ENCODE measurements at regions not wholly inside any gene's neighbourhood (a gene's known extent, or its start where the extent isn't known, plus 50 kb on each side); places are given as distances from the start of the nearest gene placed in this dataset.

DNA sequence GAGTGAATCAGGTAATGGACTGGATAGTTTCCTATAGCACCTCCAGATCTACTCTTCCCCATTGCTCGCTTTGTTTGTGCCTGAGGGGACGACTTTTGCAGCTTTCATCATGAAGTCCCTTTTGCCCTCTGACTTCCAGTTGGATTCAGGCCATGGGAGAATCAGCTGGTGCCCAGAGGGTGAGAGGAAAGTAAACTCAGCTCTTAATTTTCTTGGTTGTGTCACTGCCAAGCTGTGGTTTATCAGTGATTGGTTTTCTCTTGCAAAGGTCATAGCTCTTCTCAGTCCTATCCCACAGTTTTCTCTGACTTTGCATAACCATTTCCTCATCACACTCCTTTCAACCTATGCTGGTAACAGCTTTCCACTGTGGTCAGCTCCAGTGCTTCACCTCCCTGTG lies 200.1 kb downstream of the KCNJ2 start:
- no peak overlapping the region for H3K27ac ChIP-seq
- no peaks in the 10 kb centered on the region for H3K36me3 ChIP-seq
- H3K4me3 ChIP-seq: no peak overlapping the region
- WGBS: 89% methylated on average over 2 of the region's 2 CpGs
- no peak for DNase-seq (ENCODE audit: low spot score in 2 of 2)
- TF ChIP-seq POLR2AphosphoS5 (IDR thresholded peaks at IDR 0.05) (no peak), EP300 (IDR thresholded peaks at IDR 0.05) (no peak), POLR2A (IDR thresholded peaks at IDR 0.05) (no peak)
- TF ChIP-seq, protein P1, sequence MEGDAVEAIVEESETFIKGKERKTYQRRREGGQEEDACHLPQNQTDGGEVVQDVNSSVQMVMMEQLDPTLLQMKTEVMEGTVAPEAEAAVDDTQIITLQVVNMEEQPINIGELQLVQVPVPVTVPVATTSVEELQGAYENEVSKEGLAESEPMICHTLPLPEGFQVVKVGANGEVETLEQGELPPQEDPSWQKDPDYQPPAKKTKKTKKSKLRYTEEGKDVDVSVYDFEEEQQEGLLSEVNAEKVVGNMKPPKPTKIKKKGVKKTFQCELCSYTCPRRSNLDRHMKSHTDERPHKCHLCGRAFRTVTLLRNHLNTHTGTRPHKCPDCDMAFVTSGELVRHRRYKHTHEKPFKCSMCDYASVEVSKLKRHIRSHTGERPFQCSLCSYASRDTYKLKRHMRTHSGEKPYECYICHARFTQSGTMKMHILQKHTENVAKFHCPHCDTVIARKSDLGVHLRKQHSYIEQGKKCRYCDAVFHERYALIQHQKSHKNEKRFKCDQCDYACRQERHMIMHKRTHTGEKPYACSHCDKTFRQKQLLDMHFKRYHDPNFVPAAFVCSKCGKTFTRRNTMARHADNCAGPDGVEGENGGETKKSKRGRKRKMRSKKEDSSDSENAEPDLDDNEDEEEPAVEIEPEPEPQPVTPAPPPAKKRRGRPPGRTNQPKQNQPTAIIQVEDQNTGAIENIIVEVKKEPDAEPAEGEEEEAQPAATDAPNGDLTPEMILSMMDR (IDR thresholded peaks at IDR 0.05): no peak
- no peaks in the 10 kb centered on the region for H3K27me3 ChIP-seq
- H3K4me1 ChIP-seq: no peaks in the 10 kb centered on the region
- H3K9me3 ChIP-seq: no peaks in the 10 kb centered on the region

DNA sequence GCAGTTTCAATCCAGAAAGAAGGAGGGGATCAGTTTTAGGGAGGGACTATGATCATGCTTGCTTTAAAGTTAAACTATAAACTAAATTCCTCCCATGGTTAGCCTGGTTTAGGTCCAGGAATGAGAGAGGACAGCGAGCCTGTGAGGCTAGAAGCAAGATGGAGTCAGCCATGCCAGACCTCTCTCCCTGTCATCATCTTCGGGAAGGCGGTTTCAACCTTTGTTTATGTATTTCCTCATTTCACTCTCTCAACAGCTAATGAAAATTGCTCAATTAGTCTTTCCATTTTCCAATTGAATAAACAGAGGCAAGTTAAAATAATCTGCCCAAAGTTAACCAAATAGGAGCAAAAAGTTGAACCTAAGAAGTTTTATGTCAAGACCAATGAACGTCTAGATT lies 201.5 kb downstream of the KCNJ2 start:
- no peaks in the 10 kb centered on the region for H3K4me1 ChIP-seq
- DNase-seq (ENCODE audit: low spot score in 2 of 2): no peak
- H3K27ac ChIP-seq: no peak overlapping the region
- no peaks in the 10 kb centered on the region for H3K27me3 ChIP-seq
- TF ChIP-seq, protein P1 (IDR thresholded peaks at IDR 0.05): no peak
- TF ChIP-seq POLR2A (IDR thresholded peaks at IDR 0.05) (no peak), EP300 (IDR thresholded peaks at IDR 0.05) (no peak), POLR2AphosphoS5 (IDR thresholded peaks at IDR 0.05) (no peak)
- H3K9me3 ChIP-seq: no peaks in the 10 kb centered on the region
- 82% methylated on average over 4 of the region's 4 CpGs for WGBS
- no peaks in the 10 kb centered on the region for H3K36me3 ChIP-seq
- H3K4me3 ChIP-seq: no peak overlapping the region

DNA sequence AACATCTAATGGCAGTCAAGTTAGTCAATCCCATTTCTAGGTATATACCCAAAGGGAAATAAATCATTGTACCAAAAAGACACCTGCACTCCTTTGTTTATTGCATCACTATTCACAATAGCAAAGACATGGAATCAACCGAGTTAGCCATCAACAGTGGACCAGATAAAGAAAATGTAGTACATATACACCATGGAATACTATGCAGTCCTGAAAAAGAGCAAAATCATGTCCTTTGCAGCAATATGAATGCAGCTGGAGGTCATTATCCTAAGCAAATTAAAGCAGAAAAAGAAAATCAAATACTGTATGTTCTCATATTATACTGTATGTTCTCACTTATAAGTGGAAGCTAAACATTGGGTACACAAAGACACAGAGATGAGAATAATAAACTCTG lies 204.0 kb downstream of the KCNJ2 start:
- no peaks in the 10 kb centered on the region for H3K27me3 ChIP-seq
- no peak overlapping the region for H3K4me3 ChIP-seq
- TF ChIP-seq, protein P1 (IDR thresholded peaks at IDR 0.05): no peak
- no peak for TF ChIP-seq EP300 (IDR thresholded peaks at IDR 0.05)
- TF ChIP-seq POLR2AphosphoS5 (IDR thresholded peaks at IDR 0.05): no peak
- TF ChIP-seq POLR2A (IDR thresholded peaks at IDR 0.05): no peak
- H3K36me3 ChIP-seq: no peaks in the 10 kb centered on the region
- no peak for DNase-seq (ENCODE audit: low spot score in 2 of 2)
- WGBS: 79% methylated on average over 1 of the region's 1 CpG
- H3K27ac ChIP-seq: no peak overlapping the region
- no peaks in the 10 kb centered on the region for H3K9me3 ChIP-seq
- H3K4me1 ChIP-seq: no peaks in the 10 kb centered on the region

DNA sequence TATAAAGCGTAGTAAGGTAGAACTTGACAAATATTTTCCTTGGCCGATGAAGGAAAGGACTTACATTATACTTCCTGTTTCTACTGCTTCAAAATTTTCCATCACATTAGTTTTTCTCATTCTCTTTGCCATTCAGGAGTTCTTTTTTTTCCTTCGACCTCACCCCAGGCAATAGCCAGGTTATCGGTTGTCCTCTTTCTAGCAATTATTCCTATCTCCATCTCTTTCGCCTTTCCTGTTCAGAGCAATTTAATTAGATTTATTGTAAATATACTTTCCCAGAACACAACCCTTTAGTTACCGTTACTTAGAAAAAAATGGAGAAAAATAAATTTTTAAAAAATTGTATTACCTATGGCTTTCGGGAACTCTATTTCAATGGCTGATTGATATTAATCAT lies 205.2 kb downstream of the KCNJ2 start:
- Histone ChIP-seq H3K4me1 (no peaks in the 10 kb centered on the region), H3K4me3 (no peak overlapping the region), H3K27me3 (no peaks in the 10 kb centered on the region), H3K27ac (no peak overlapping the region), H3K9me3 (no peaks in the 10 kb centered on the region), H3K36me3 (no peaks in the 10 kb centered on the region)
- WGBS: 68% methylated on average over 7 of the region's 7 CpGs
- no peak for DNase-seq (ENCODE audit: low spot score in 2 of 2)
- TF ChIP-seq POLR2AphosphoS5 (IDR thresholded peaks at IDR 0.05) (no peak), POLR2A (IDR thresholded peaks at IDR 0.05) (no peak), EP300 (IDR thresholded peaks at IDR 0.05) (no peak)
- TF ChIP-seq, protein P1 (IDR thresholded peaks at IDR 0.05): no peak

DNA sequence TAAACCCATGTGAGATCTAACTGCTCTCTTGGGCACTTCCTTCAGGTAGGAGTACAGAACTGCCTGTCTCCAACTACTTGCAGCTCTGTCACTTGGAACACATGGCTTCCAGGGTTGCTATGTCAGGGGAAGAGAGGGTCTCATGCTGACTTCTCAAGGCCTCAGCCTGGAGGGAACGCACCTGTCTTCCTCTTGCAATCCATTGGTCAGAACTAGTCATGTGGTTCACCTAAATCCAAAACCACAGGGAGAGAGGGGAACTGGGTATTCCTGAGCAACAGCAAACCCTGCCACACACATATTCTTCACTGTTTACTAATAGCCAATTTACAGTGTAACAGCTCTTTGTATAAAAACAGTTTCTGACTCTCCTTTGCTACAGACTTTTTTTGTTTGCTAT lies 206.1 kb downstream of the KCNJ2 start:
- H3K27me3 ChIP-seq: no peaks in the 10 kb centered on the region
- no peaks in the 10 kb centered on the region for H3K9me3 ChIP-seq
- H3K36me3 ChIP-seq: no peaks in the 10 kb centered on the region
- H3K27ac ChIP-seq: no peak overlapping the region
- no peak for TF ChIP-seq EP300 (IDR thresholded peaks at IDR 0.05)
- no peak for TF ChIP-seq POLR2A (IDR thresholded peaks at IDR 0.05)
- TF ChIP-seq POLR2AphosphoS5 (IDR thresholded peaks at IDR 0.05): no peak
- TF ChIP-seq, protein P1 (IDR thresholded peaks at IDR 0.05): no peak
- H3K4me1 ChIP-seq: no peaks in the 10 kb centered on the region
- WGBS: 70% methylated on average over 1 of the region's 1 CpG
- no peak for DNase-seq (ENCODE audit: low spot score in 2 of 2)
- H3K4me3 ChIP-seq: no peak overlapping the region
